ENCODE measurements at regions not wholly inside any gene's neighbourhood (a gene's known extent, or its start where the extent isn't known, plus 50 kb on each side); places are given as distances from the start of the nearest gene placed in this dataset.
"Not testable (repeated sequence)": the region's sequence is repeated elsewhere in the genome, so short reads cannot be mapped to it uniquely, and the experiment has no call there.

DNA sequence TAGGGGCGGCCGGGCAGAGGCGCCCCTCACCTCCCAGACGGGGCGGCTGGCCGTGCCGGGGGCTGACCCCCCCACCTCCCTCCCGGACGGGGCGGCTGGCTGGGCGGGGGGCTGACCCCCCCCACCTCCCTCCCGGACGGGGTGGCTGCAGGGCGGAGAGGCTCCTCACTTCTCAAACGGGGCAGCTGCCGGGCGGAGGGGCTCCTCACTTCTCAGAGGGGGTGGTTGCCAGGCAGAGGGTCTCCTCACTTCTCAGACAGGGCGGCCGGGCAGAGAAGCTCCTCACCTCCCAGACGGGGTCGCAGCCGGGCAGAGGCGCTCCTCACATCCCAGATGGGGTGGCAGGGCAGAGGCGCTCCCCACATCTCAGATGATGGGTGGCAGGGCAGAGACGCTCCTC is 836.8 kb downstream of the RAPGEF2 start:
- DNase-seq (ENCODE audit: low spot score): not testable (repeated sequence)

DNA sequence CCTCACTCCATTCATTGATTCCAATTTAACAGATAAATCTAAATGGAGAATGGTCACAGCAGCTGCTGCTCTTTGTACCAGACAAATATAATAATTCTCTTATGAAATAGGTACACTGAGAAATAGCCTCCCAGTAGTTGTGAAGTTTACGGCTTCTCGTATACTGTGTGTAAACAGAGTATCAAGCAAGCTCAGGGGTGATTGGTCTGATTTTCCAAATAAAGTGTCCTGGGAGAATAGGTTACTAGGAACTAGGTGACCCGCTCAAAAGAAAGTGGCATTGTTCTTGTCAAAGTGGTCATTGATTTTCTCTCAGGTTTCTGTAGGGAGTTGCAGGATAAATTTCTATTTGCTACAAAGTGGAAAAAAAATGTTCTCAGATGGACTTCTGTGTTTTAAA is 838.2 kb downstream of the RAPGEF2 start:
- DNase-seq (ENCODE audit: low spot score): no peak

DNA sequence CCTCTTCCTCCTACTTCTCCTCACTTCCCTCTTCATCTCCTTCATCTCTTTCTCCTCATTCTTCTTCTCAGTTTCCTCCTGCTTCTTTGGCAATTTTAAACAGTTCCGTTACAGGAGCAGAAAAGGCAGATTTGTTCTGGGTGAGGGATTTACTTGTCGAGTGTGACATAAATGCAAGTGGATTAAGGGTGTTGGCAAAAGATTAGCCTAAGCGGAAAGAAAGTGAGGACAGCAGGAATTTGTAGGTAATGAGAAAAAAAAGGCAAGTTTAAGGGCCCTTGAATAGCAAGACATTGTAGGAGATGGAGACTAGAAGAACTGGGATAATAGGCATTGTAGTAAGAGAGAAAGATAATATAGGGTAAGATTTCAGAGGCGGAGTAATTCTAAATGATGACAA is 841.6 kb downstream of the RAPGEF2 start:
- DNase-seq (ENCODE audit: low spot score): no peak

DNA sequence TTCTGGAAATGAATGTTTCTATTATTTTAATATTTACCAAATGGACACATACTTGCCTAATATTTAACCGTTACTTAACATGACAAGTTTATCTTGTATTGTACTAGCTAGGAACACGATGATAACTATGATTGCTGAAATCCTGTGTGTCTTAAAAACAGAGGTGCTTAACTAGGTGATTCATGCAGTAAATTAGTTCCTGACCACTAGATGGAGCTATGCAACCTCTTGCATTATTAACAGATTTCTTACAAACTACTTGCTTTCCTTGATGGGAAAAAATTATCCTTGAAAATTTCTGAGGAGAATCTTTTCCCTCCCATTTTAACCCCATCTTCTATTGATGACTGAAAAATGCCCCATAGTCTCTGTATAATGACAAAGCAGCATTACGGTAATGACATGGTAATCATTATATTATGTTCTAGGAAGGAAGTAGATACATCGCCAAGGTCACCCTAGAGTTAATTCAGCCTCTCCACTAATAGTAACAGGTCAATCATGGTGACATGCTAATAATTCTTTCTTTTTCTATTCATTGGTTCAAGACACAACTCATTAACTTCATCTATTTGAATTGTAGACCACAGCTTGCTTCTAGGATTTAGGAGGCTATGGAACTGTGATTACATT is 844.2 kb downstream of the RAPGEF2 start:
- DNase-seq (ENCODE audit: low spot score): peak; percentile 54

DNA sequence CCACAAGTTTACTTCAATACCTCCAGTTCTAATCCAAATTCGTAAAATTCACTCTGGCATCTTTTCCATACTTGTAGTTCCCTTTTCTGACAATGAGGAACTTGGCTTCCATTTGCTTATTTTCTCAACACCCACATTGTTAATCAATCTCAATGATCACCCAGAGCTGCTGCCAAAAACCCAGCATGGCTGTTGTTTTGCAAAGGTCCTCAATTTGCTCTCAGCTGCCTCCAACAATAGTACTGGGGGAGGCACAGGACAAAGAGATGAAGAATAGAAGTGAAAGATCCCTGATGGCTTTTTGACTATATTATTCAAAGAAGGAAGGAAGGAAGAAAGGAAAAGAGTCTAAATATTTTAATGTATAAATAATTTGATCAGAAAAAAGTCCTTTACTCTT is 847.8 kb downstream of the RAPGEF2 start:
- DNase-seq (ENCODE audit: low spot score): no peak

DNA sequence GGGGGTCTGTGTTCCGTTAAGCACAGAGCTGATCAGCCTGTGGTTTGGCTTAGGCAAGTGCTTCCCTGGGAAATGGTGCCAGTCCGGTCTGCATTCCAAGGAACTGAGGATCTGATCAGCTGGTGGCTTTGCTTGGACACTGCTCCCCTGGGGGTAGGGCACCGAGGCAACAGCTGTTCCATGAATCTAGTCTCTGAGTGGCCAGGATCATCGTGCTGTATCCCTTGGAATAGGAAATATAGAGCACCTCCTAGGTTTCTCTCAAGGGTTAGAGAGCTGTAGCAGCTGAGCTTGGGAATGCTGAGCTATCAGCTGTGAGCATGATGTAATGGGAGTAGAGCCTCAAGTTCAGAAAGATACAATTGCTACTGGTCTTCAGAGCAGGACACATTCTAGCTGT is 863.9 kb downstream of the RAPGEF2 start:
- DNase-seq (ENCODE audit: low spot score): no peak

DNA sequence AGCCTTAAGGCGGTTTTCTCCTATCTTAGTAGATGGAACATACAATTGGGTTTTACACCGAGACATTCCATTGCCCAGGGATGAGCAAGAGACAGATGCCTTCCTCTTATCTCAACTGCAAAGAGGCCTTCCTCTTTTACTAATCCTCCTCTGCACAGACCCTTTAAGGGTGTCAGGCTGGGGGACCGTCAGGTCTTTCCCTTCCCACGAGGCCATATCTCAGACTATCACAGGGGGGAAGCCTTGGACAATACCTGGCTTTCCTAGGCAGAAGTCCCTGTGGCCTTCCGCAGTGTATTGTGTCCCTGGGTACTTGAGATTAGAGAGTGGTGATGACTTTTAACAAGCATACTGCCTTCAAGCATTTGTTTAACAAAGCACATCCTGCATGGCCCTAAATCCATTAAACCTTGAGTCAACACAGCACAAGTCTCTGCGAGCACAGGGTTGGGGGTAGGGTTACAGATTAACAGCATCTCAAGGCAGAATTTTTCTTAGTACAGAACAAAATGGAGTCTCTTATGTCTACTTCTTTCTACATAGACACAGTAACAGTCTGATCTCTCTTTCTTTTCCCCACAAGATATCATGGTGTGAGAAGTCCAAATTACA is 874.1 kb downstream of the RAPGEF2 start:
- not testable (repeated sequence) for DNase-seq (ENCODE audit: low spot score)

DNA sequence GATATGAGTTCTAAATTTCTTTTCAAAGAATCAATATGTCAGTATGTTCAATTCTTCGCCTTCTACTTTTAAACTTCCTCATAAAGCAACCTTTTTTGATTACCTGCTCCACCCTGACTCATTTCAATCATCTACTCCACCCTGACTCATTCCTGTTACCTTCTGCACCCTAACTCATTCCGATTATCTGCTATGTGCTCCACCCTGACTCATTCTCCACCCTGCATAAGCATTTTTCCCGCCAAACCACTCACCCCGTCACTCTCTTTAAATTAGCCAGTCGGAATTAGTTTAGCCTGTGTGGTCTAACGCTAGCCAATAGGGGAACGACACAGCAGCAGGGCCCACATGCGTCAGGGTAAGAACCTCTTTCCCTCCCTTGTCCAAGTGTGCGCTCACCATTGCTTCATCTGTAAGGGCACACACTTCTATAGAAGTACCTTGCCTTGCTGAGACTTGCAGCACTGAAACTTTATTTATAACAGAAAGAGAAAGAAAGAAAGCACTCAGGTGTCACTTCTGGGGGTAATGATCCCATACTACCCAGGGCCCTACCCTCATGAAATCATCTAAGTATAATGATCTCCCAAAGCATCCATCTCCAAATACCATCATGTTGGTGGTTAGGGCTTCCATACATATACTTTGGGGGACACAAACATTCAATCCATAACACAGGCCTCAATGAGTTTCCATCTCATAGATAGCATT is 875.2 kb downstream of the RAPGEF2 start:
- no peak for DNase-seq (ENCODE audit: low spot score)

DNA sequence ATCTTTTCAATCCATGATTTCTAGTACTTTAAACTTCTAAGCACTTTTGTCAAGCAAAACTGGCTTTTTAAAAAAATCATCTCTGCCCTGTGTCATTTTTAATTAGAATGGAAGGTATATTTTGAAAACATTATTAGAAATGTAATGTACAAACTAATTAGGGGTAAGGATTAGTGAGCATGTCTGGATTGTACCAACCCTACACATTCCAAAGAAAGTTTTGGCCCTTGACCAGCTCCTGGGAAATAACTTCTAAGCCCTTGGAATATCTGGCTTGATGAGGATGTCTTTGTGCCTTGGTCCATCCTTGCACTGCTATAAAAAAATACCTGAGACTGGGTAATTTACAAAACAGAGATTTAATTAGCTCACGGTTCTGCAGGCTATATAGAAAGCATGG is 876.5 kb downstream of the RAPGEF2 start:
- DNase-seq (ENCODE audit: low spot score): no peak

DNA sequence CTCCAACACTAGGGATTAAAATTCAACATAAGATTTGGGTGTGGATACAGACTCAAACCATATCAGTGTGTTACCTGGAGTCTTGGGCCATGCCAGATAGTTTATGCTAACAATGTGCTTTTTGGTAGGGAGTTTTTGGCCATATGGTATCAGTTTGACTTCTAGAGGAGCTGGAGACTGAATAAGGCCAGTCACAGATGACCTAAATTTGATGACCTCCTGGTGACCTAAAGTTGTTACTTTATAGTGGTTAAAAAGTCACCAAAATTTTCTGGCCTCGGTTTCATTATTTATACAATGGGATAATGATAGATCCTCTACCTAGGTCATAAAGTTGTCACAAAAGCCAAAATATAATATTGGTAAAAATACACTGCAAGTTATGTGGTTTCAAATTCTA is 877.1 kb downstream of the RAPGEF2 start:
- DNase-seq (ENCODE audit: low spot score): no peak

DNA sequence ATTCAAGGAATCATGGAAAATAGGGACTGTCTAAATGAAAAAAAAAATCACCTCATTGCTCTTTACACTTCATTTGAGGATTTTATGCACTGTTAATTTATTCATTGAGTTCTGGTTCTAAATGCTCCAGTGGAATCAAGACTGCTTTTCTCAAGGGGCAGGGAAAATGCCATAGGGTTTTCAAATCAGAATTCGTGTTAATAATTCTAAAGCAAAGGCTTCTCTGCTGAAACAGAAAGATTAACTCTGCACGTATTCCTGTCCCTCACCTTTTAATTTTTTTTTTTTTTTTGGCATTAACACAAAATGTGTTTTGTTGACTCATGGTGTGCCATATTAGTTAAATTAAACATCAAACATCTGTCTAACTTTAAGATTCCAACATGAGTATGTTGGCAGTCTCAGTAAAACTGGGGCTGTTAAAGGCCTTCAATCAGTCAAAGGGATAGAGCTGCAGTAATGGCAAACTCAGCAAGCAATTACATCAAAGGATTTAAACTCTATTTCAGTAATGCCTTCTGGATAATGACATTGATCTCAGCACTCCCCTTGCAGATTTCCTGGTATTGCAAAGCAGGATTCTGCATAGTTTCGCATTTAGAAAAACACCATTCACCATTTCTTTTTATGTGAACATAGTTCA is 878.1 kb downstream of the RAPGEF2 start:
- DNase-seq (ENCODE audit: low spot score): no peak

DNA sequence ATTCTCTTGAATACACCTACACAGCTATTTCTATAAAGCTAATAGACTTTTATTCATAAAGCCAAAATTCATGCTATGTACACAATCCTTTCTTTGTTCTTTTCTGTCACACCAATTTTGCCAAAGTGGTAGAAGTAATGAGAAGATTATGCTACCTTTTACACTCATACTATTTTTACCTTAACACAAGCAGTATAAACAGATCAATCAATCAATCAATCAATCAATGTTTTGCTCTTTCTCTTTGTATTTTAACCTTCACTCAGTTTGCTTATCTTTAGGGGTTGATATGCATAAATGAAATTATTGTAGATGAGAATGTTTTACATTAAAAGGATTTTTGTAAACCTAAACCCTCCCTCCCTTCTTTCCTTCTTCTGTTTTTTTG is 878.6 kb downstream of the RAPGEF2 start:
- DNase-seq (ENCODE audit: low spot score): no peak

DNA sequence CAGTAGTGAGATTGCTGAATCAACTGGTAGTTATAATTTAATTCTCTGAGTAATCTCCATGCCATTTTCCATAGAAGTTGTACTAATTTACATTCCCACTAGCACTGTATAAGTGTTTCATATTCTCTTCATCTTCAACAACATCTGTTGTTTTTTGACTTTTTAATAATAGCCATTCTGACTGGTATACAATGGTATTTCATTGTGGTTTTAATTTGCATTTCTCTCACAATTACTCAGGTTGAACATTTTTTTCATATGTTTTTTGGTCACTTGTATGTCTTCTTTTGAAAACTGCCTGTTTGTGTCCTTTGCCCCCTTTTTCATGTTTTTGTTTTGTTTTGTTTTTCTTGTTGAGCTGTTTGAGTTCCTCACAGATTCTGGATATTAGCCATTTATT is 880.2 kb downstream of the RAPGEF2 start:
- DNase-seq (ENCODE audit: low spot score): no peak

DNA sequence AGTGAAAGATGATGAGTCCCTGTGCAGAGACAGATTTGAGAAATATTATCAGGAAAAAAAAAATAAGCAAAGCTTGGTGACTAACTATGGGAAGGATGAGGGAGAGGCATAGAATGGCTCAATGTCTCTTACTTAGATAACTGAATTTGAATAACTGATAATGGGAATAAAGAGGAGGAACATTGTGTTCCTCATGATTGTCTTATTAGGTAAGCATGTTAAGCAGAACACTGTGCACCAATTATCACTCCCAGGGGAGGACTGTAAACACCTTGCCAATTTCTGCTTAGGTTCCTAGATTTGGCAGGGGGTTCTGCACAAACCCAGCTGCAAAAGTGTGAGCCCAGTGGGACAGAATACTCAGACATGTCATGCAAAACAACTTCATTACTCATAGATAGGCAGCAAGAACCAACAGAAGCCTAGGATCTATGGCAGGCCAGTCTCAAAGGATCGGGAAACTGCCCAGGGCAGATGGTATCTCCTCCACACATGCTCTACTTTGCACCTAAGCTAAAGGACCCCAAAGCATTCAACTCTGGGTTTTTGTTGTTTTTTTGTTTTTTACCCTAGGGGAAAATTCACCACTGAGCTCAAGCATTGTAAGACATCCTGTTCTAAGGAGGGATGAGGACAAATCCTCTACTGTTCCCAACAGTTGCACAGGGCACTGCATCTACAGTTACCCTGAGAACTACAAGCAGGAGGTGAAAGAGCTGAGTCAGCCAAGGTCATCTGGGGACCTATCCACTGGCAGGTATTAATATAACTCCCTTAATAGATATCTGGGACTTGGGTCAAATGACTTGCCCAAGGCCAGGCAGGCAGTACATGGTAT is 907.0 kb downstream of the RAPGEF2 start:
- DNase-seq (ENCODE audit: low spot score): no peak

DNA sequence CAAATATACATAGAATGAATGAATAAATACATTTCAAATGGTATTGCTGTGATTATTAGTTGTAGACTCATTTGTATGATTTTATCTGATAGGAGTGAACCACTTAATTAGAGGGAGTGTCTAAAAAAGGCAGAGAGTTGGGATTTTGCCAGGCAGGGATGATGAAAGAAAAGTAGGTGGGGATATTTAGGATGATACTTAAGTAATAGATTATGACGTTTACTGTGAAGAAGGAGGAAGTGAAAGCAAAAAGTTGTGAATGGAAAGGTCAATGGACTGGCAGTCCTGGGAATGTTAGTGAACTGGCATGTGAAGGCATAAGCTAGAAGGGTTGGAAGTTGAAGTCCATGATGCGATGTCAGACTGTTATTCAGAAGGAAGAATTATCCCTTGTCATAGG is 917.1 kb downstream of the RAPGEF2 start:
- no peak for DNase-seq (ENCODE audit: low spot score)

DNA sequence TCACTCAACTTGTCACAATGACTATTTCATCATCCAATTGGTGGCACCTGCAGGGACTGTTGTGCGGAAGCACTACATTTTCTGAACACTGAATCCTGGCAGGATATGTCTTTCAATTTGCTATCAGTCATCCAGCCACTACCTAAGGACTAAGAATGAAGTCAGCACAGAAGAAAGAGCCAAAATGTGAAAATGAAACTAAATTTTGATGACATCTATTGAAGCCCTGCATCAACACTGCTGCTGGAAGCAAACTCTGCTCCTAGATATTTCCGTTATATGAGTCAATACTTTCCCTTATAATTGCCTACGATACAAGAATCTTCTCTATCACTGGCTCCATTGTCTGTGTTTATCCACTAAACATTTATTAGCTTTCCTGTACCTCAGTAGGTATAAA is 917.9 kb downstream of the RAPGEF2 start:
- DNase-seq (ENCODE audit: low spot score): no peak

DNA sequence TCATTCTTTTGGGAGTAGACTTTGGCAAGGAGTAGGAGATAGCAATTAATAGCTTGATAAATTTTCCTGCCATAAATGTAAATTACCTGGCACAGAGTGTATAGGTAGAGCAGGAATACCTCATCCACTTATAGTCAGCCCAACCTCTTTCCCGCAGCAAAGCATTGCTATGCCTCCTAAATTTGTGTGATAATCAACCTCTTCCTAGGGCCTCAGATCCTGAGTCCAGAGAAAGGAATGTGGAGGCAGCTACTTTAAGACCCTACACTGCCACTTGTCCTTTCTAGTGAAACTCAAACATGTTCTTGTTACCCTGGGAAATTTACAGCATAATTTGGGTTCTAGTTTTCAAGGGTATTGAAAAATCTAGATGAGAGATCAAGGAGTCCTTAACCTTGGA is 919.0 kb downstream of the RAPGEF2 start:
- DNase-seq (ENCODE audit: low spot score): no peak

DNA sequence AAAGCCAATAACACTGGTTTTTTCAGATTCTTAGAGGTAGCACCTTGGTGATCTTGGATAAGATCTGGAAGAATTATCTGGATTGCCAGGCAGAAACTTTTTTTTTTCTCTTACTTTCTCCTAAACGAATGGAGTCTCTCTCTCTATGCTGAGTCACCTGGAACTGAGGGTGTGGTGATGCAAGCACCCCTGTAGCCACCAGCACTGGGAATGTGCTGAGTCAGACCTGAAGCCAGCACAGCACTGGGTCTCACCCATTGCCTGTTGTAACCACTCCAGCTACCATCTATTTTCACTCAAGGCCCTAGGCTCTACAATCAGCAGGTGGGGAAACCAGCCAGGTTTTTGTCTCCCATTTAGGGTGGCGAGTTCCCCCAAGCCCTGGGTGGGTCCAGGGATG is 923.8 kb downstream of the RAPGEF2 start:
- DNase-seq (ENCODE audit: low spot score): no peak

DNA sequence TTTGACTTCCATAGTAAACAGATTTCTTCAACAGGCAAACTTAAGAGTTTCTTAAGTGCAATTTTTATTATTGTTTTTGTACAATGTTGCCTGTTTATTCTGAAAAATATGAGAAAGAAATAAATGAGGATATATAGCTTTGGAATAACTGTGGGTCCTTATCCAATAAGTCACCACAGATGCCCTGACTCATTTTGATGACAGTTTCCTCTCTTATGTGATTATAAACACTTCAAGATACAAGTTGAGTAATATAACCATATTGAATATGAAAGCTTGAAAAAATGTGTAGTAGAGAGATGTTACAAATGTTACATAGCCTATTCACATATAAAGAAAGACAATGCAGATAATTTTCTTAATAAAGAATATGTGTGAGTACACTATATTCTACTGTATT is 931.6 kb downstream of the RAPGEF2 start:
- DNase-seq (ENCODE audit: low spot score): no peak

DNA sequence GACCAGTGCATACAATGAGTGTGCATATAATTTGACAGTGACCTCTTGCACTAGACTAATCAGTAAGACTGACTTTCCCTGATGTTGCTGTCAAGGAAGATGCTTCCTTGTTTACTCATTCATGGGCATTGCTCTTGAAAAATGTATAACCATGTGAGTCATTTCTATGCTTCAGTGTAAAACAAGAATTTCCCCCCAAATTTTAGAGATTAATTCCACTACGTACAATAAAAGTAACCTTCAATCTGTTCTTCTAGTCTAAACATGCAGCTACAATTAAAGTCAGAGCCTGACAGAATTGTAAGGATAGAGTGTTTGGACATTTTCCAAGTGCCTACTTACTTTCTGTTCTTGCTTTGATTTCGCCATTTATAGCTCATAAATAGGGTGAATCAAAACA is 935.7 kb downstream of the RAPGEF2 start:
- no peak for DNase-seq (ENCODE audit: low spot score)

DNA sequence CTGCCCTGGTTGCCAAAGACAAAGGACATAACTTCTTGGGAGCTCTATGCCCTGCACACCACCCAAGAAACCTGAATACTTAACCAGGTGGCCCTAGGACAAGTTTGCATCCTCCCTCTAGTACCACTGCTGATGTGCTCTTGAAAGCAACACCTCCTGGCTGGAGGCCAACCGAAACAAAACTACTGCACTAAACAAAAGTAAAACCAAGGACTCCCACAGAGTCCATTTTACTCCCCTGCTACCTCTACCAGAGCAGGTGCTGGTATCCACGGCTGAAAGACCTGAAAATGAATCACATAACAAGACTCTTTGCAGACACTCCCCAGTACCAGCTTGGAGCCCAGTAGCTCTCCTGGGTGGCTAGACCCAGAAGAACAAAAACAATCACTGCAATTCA is 941.8 kb downstream of the RAPGEF2 start:
- DNase-seq (ENCODE audit: low spot score): no peak

Measured in putamen (tissue), 1 donor.